Colonic mucosa (tissue), 4 donors: ENCODE measurements at regions not wholly inside any gene's neighbourhood (a gene's known extent, or its start where the extent isn't known, plus 50 kb on each side); places are given as distances from the start of the nearest gene placed in this dataset.

Source experiments
- DNase-seq: peaks from one replicate; pipeline ENCODE4 v3.0.0-alpha.2; 2020
- H3K27ac ChIP-seq: fragments of 200-600 bp; one replicate; pipeline ENCODE4 v1.8.0; 2021
- H3K27me3 ChIP-seq: fragments of 200-600 bp; one replicate; pipeline ENCODE4 v1.8.0; 2021
- H3K36me3 ChIP-seq: fragments of 200-600 bp; one replicate; pipeline ENCODE4 v1.8.0; 2021
- H3K4me1 ChIP-seq: fragments of 200-600 bp; one replicate; pipeline ENCODE4 v1.8.0; 2021; ENCODE audit warnings: mild to moderate bottlenecking
- H3K4me3 ChIP-seq: fragments of 200-600 bp; one replicate; pipeline ENCODE4 v1.8.0; 2021
- H3K9ac ChIP-seq, 2 donors: one replicate each; pipeline ENCODE4 v1.7.0; 2013; ENCODE audit warnings: control low read depth in 2 of 2, low read depth in 2 of 2, low read length in 2 of 2
- H3K9me3 ChIP-seq: fragments of 200-600 bp; one replicate; pipeline ENCODE4 v1.8.0; 2021
- CTCF ChIP-seq: fragments of 200-600 bp; IDR thresholded peaks from one replicate; pipeline ENCODE4 v1.8.0; 2022; ENCODE audit warnings: antibody characterized with exemption, mild to moderate bottlenecking
- intact Hi-C: fragments of 100-400 bp; cut with DNase I; formaldehyde crosslinking; loops from one replicate; pipeline ENCODE4 v1.14.1; 2022
- donor health status: healthy.
- donor health status: DM: no; HTN: no; CAD: no.
- donor health status: DM: no; HTN: no; CAD: no.

- no peak for DNase-seq
- no peaks in the 10 kb centered on the region for H3K9me3 ChIP-seq
- H3K4me1 ChIP-seq, result no peaks in the 10 kb centered on the region
- TF ChIP-seq CTCF, result no peak
- H3K27ac ChIP-seq, result no peak overlapping the region
- no peak overlapping the region for H3K4me3 ChIP-seq
- H3K27me3 ChIP-seq, result no peaks in the 10 kb centered on the region
- no peaks in the 10 kb centered on the region for H3K36me3 ChIP-seq
- intact Hi-C loops, result no loop called here
- H3K9ac ChIP-seq, result no peak overlapping the region
Measured at GRCh38 chr2:163011000-163011399, 172.4 kb upstream of the KCNH7 start.

DNA sequence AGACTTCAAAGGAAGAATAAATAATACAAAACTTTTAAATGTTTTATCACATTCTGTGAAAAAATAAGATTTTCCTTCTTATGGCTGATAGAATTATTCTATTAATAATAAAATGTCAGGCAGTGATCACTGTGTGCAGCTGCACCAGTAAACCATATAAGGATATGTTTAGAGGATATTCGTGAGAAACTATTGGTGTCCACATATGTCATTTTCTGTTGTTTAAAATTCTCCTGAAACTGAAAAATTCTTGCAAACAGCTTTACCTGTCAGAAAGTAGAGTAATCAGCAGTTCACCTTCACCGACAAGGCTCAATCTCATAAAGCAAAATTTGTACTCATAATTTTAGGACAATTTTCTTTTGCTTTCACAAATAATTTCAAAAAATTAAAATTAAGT, 170.1 kb upstream of the KCNH7 start:
- no peaks in the 10 kb centered on the region for H3K36me3 ChIP-seq
- H3K27me3 ChIP-seq, result no peaks in the 10 kb centered on the region
- no peak for TF ChIP-seq CTCF
- H3K4me3 ChIP-seq, result no peak overlapping the region
- H3K4me1 ChIP-seq, result no peaks in the 10 kb centered on the region
- H3K9ac ChIP-seq, result no peak overlapping the region
- no peaks in the 10 kb centered on the region for H3K9me3 ChIP-seq
- no peak overlapping the region for H3K27ac ChIP-seq
- no peak for DNase-seq
- intact Hi-C loops, result no loop called here

- no peak for DNase-seq
- no peak overlapping the region for H3K9ac ChIP-seq
- intact Hi-C loops, result no loop called here
- H3K27me3 ChIP-seq, result no peaks in the 10 kb centered on the region
- no peaks in the 10 kb centered on the region for H3K9me3 ChIP-seq
- H3K4me3 ChIP-seq, result no peak overlapping the region
- no peak for TF ChIP-seq CTCF
- H3K36me3 ChIP-seq, result no peaks in the 10 kb centered on the region
- no peak overlapping the region for H3K27ac ChIP-seq
- no peaks in the 10 kb centered on the region for H3K4me1 ChIP-seq
Measured at GRCh38 chr2:162994718-162995117, 156.2 kb upstream of the KCNH7 start.

DNA sequence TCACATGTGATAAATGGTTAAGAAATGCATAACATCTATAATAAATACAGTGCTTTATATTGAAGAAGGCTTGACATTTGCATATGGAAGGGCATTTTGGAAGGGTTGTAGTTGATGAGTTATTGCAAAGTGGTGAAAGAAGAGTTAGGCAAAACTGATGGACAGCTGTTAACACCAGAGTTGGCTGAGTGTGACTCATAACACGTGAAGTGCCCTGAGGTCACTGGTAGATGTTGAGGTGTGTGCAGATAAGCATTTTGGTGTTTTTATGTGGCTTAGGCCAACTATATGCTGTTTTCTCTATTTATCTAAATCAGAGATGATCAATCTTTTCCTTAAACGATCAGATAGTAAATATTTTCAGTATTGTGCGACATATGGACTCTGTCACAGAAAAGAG, 154.3 kb upstream of the KCNH7 start:
- DNase-seq, result no peak
- Histone ChIP-seq H3K4me3 (no peak overlapping the region), H3K9me3 (no peaks in the 10 kb centered on the region), H3K36me3 (no peaks in the 10 kb centered on the region), H3K4me1 (no peaks in the 10 kb centered on the region), H3K27ac (no peak overlapping the region), H3K9ac (no peak overlapping the region), H3K27me3 (no peaks in the 10 kb centered on the region)
- TF ChIP-seq CTCF, result no peak
- intact Hi-C loops, result no loop called here

- no peaks in the 10 kb centered on the region for H3K9me3 ChIP-seq
Measured at GRCh38 chr2:162989507-162989906, 150.9 kb upstream of the KCNH7 start.

More at GRCh38 chr2:162989507-162989906, 150.9 kb upstream of the KCNH7 start:
- no peak overlapping the region for H3K4me3 ChIP-seq
- intact Hi-C loops, result no loop called here
- no peak overlapping the region for H3K27ac ChIP-seq
- no peaks in the 10 kb centered on the region for H3K27me3 ChIP-seq
- H3K4me1 ChIP-seq, result no peaks in the 10 kb centered on the region
- no peak overlapping the region for H3K9ac ChIP-seq
- DNase-seq, result no peak
- no peak for TF ChIP-seq CTCF
- H3K36me3 ChIP-seq, result no peaks in the 10 kb centered on the region
